ENCODE measurements at regions not wholly inside any gene's neighbourhood (a gene's known extent, or its start where the extent isn't known, plus 50 kb on each side); places are given as distances from the start of the nearest gene placed in this dataset.

DNA sequence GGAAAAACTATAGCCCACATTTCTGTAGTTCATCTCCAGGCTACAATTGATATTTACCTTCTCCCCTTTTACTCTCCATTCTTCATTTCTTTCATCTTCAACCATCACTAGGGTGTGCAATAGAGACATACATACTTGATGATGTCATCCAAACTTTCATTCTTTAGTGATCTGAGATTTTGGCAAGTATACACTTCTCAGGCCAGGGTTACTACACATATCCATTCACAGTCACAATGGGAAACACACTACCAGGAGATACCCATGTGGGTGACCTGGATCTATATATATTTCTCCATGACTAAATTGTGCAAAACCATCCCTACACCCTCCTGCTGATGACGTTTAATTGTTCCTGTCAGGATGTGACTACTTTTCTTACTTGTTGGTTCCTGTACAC, 769.5 kb upstream of the DPPA4 start:
- TF ChIP-seq, protein P1, sequence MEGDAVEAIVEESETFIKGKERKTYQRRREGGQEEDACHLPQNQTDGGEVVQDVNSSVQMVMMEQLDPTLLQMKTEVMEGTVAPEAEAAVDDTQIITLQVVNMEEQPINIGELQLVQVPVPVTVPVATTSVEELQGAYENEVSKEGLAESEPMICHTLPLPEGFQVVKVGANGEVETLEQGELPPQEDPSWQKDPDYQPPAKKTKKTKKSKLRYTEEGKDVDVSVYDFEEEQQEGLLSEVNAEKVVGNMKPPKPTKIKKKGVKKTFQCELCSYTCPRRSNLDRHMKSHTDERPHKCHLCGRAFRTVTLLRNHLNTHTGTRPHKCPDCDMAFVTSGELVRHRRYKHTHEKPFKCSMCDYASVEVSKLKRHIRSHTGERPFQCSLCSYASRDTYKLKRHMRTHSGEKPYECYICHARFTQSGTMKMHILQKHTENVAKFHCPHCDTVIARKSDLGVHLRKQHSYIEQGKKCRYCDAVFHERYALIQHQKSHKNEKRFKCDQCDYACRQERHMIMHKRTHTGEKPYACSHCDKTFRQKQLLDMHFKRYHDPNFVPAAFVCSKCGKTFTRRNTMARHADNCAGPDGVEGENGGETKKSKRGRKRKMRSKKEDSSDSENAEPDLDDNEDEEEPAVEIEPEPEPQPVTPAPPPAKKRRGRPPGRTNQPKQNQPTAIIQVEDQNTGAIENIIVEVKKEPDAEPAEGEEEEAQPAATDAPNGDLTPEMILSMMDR (IDR thresholded peaks at IDR 0.05; ENCODE audit: low read depth, low read length), result no peak
- H3K4me3 ChIP-seq (ENCODE audit: low read depth, low read length), result no peak overlapping the region
- no peaks in the 10 kb centered on the region for H3K9me3 ChIP-seq
- no peaks in the 10 kb centered on the region for H3K36me3 ChIP-seq
- DNase-seq, result no peak
- no peaks in the 10 kb centered on the region for H3K4me1 ChIP-seq
- no peaks in the 10 kb centered on the region for H3K27me3 ChIP-seq

DNA sequence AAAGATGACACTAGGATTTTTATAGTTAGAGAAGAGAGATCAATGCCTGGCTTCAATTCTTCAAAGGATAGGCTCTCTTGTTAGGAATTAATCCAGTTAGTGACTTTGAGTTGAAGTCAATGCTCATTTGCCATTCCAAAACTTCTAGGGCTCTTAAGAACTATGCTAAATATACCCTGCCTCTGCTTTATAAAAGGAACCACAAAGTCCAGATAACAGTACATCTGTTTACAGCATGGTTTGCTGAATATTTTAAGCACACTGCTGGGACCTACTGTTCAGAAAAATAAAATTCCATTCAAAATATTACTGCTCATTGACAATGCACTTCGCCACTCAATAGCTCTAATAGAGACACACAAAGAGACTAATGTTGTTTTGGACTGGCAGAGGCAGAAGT, 786.6 kb upstream of the DPPA4 start:
- H3K36me3 ChIP-seq, result no peaks in the 10 kb centered on the region
- DNase-seq, result no peak
- TF ChIP-seq, protein P1 (IDR thresholded peaks at IDR 0.05; ENCODE audit: low read depth, low read length), result no peak
- no peaks in the 10 kb centered on the region for H3K9me3 ChIP-seq
- no peaks in the 10 kb centered on the region for H3K27me3 ChIP-seq
- H3K4me1 ChIP-seq, result no peaks in the 10 kb centered on the region
- no peak overlapping the region for H3K4me3 ChIP-seq (ENCODE audit: low read depth, low read length)

DNA sequence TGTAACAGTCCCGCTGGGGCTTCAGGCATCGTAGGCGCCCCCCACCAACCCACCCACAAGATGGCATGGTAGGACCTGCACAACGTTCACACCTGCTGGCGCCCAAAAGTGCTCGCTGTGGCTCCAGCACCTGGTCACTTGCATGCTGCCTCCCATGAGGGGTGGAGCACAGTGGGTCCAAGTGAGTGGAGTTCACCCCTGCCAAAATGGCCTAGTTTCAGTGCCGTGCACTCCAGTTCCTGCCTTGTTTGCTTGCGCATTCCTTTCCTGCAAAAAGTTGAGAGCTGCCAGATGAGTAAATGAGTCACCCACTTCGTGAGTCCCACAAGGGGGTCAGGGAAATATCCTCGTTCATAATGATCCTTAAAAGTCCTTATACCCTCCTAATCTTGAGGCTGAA, 788.7 kb upstream of the DPPA4 start:
- Histone ChIP-seq H3K27me3 (no peaks in the 10 kb centered on the region), H3K36me3 (no peaks in the 10 kb centered on the region), H3K9me3 (no peaks in the 10 kb centered on the region), H3K4me1 (no peaks in the 10 kb centered on the region), H3K4me3 (ENCODE audit: low read depth, low read length) (no peak overlapping the region)
- no peak for DNase-seq
- TF ChIP-seq, protein P1 (IDR thresholded peaks at IDR 0.05; ENCODE audit: low read depth, low read length), result no peak

DNA sequence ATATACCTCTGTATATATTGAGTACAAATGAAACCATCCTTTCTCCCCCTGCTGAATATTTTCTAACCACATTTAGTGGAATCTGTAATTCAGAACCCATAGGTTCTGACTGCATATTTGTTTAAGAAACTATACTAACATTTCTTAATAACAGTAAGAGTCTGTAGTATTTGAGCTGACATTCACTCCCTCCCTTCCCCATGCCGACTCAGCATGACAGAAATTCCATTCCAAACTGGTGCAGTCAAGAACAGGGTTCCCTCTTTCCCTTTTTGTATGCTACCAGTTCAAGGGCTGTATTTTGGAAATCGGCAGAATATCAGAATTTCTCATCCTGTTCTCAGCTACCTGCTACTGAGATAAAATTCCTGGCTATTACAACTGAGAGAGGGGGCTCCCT, 796.6 kb upstream of the DPPA4 start:
- no peaks in the 10 kb centered on the region for H3K27me3 ChIP-seq
- no peak for DNase-seq
- H3K36me3 ChIP-seq, result no peaks in the 10 kb centered on the region
- TF ChIP-seq, protein P1 (IDR thresholded peaks at IDR 0.05; ENCODE audit: low read depth, low read length), result no peak
- no peaks in the 10 kb centered on the region for H3K9me3 ChIP-seq
- no peak overlapping the region for H3K4me3 ChIP-seq (ENCODE audit: low read depth, low read length)
- H3K4me1 ChIP-seq, result no peaks in the 10 kb centered on the region

DNA sequence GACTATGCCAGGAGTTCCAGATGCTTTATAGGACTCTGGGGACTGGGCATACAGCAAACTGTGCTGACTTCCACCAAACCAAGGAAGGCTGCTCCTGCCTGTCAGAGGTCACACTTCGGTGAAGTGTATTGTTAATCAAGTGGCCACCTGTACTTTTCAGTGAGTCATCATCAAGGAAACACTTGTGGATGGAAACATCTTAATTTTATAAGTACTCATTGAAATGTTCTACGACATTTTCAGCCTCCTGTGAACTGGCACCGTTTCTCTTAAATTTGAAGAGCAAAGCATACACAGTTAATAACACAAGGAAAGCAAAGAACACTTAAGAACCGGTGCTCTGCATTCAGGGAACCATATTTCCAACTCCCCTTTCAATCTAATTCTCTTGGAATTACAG, 801.7 kb upstream of the DPPA4 start:
- Histone ChIP-seq H3K9me3 (no peaks in the 10 kb centered on the region), H3K4me1 (no peaks in the 10 kb centered on the region), H3K27me3 (no peaks in the 10 kb centered on the region), H3K36me3 (no peaks in the 10 kb centered on the region), H3K4me3 (ENCODE audit: low read depth, low read length) (no peak overlapping the region)
- DNase-seq, result no peak
- TF ChIP-seq, protein P1 (IDR thresholded peaks at IDR 0.05; ENCODE audit: low read depth, low read length), result no peak

DNA sequence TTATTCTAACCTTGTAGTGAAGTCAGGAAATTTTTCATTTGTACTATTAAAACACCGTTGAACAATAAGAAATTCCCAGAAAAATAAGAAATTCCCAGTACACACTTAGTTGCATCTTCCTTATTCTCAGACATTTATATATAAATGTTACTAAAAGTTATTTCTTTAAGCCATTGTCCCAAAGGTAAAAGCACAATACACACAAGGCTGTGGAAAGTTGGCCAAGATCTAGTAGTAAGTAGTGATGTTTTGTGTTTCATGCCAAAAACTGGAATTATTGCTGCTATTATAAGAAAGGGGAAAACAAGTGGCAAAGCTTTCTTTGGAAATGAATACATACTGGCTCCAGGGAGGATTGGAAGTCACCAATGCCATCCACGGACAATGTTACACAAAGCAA, 802.5 kb upstream of the DPPA4 start:
- Histone ChIP-seq H3K9me3 (no peaks in the 10 kb centered on the region), H3K4me1 (no peaks in the 10 kb centered on the region), H3K27me3 (no peaks in the 10 kb centered on the region), H3K4me3 (ENCODE audit: low read depth, low read length) (no peak overlapping the region), H3K36me3 (no peaks in the 10 kb centered on the region)
- DNase-seq, result no peak
- TF ChIP-seq, protein P1 (IDR thresholded peaks at IDR 0.05; ENCODE audit: low read depth, low read length), result no peak

Measured in BE2C (cell line).